HAP-1 (cell line): ENCODE measurements at regions not wholly inside any gene's neighbourhood (a gene's known extent, or its start where the extent isn't known, plus 50 kb on each side); places are given as distances from the start of the nearest gene placed in this dataset.

ENCODE experiments used
- DNase-seq, 2 experiments: peaks; one replicate each; pipeline ENCODE4 v3.0.0-alpha.2; 2016 to 2020; ENCODE audit warnings: low spot score in 2 of 2
- H3K27me3 ChIP-seq: fragments of 250-450 bp; sonication (Bioruptor Pico); 2 replicates; pipeline ENCODE4 v1.5.1; 2020; ENCODE audit warnings: low read depth, mild to moderate bottlenecking, moderate library complexity
- H3K36me3 ChIP-seq: fragments of 250-450 bp; sonication (Bioruptor Pico); replicated peaks from 2 replicates; pipeline ENCODE4 v1.5.1; 2020; ENCODE audit warnings: mild to moderate bottlenecking
- H3K4me1 ChIP-seq: fragments of 250-450 bp; sonication (Bioruptor Pico); 2 replicates; pipeline ENCODE4 v1.5.1; 2020; ENCODE audit warnings: mild to moderate bottlenecking
- H3K4me3 ChIP-seq: fragments of 250-450 bp; sonication (Bioruptor Pico); 2 replicates; pipeline ENCODE4 v1.5.1; 2020; ENCODE audit warnings: mild to moderate bottlenecking, moderate library complexity
- H3K9me3 ChIP-seq: fragments of 250-450 bp; sonication (Bioruptor Pico); 2 replicates; pipeline ENCODE4 v1.5.1; 2020; ENCODE audit warnings: mild to moderate bottlenecking, moderate library complexity
- in situ Hi-C: fragments of 300-500 bp; cut with MboI; formaldehyde crosslinking; loops from 3 replicates; pipeline ENCODE4 v1.14.3; 2020; ENCODE audit warnings: low sequenced_read_pairs, inconsistent platforms, mixed read lengths

DNA sequence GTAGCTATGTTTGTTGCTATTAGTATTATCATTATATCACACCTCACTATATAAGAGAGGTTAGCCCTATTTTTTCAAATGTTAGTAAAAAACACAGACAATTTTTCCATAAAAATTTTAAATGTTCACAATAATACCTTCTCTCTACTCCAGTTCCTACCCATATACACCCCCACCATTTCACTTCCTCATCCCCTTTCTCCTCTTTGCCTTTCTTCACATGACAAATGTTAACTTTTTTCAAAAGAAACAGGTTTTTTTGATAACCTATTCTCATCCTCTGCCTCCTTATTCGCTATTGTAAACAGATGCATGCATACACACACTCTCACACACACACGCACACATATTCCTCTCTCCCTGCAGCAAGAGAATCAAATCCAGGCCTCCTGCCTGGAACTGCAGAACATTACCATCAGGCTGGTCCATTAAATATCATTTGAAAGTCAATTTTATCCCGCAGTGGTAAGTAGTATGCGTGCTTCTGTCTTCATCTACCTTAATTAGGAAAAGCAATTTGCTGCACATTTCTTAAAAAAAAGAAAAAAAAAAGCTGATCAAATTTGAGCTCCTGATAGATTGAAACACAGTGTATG, 55.5 kb downstream of the MID1IP1 start:
- in situ Hi-C loops = no loop called here
- no peaks in the 10 kb centered on the region for H3K9me3 ChIP-seq
- no peaks in the 10 kb centered on the region for H3K4me1 ChIP-seq
- no peak overlapping the region for H3K4me3 ChIP-seq
- no peaks in the 10 kb centered on the region for H3K36me3 ChIP-seq
- no peak for DNase-seq
- H3K27me3 ChIP-seq = no peaks in the 10 kb centered on the region

DNA sequence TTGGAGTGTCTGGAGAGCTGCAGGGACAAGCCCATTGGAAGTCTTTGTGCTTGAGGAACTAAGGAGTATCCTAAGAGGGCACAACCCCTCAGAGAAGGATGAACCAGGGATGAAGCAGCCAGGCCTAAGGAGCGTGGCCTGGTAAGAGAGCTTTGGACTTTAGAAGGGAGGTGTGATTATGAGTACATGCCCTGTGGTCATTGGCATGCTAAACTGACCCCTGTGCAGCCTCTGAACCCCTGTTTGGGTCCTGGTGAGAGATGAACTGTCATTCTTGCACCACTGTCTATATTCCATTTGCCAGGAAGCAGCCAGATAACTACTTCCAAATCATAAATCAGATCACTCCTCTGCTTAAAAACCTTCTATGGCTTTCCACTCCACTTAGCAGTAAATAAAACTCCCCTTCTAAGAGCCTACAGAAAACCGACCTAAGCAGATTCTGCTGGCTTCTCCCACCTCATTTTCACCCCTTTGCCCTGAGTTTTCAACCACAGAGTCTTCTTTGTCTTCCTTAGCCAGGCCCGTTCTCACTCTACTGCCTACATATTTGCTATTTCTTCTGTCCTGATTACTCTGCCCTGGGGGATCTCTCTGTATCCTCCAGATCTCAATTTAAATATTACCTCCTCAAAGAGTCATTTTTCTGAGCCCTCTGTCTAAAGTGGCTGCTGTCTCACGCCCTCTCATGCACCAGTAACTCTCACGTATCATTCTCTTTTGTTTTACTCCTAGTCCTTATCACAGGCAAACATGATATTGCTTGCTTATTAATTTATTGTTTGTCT, 56.7 kb downstream of the MID1IP1 start:
- no peak for DNase-seq
- in situ Hi-C loops = no loop called here

DNA sequence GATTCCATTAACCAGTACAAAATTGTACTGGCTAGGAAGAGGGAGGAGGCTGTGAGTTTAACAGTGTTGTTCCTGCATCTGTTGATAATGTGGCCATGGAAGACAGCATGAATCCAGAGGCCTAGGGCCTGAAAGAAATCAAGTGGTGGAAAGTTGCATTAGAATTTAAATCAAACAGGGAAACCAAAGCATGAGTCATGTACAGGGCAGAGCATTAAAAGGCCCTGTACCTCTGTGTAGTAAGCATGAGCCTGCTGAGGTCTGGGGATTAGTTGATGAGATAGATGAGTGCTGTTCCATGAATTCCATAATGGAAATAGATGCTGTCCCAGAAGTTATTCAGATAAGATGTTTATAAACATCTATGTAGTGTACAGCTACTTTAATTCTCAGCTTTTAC, 58.3 kb downstream of the MID1IP1 start:
- no peaks in the 10 kb centered on the region for H3K36me3 ChIP-seq
- no peaks in the 10 kb centered on the region for H3K4me1 ChIP-seq
- no peak for DNase-seq
- in situ Hi-C loops = no loop called here
- no peak overlapping the region for H3K4me3 ChIP-seq
- no peaks in the 10 kb centered on the region for H3K9me3 ChIP-seq
- H3K27me3 ChIP-seq = no peaks in the 10 kb centered on the region

More for the DNA sequence above, 56.7 kb downstream of the MID1IP1 start:
- Histone ChIP-seq H3K4me3 (no peak overlapping the region), H3K27me3 (no peaks in the 10 kb centered on the region), H3K4me1 (no peaks in the 10 kb centered on the region), H3K9me3 (no peaks in the 10 kb centered on the region), H3K36me3 (no peaks in the 10 kb centered on the region)

DNA sequence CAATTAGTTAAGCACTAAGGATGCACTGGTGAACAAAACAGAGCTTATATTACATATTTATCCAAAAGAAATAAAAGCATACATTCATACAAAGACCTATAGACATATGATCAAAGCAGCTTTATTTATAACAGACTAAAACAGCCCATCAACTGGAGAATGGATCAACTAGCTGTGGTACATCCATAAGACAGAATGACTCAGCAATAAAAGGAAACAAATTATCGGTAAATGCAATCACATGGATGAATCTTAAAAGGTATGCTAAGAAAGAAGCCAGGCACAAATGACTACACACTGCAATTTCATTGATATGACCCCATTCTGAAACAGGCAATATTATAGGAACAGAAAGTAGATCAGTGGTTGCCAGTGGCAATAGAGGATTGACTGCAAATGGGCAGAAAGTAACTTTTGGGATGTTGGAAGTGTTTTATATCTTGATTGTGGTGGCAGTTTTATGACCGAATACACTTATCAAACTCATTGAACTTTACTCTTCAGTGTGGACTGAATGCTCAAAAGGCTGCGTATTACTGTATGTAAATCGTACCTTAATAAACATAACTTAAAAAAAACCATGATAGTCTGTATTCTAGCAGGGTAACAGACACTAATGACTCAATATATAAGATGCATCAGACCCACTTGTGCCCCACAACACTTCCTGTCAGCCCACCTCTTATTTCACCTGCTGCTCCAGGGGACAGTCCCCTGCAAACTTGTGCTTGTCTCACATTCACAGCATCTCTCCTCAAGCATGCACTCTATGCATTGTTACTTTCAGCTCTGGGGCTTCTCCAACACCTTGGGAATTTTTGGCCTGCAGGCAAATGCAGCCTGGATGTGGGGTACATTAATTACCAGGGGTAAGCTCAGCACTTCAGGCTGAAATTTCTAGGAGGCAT, 59.1 kb downstream of the MID1IP1 start:
- Histone ChIP-seq H3K36me3 (no peaks in the 10 kb centered on the region), H3K9me3 (no peaks in the 10 kb centered on the region), H3K27me3 (no peaks in the 10 kb centered on the region), H3K4me3 (no peak overlapping the region), H3K4me1 (no peaks in the 10 kb centered on the region)
- in situ Hi-C loops = no loop called here
- no peak for DNase-seq

DNA sequence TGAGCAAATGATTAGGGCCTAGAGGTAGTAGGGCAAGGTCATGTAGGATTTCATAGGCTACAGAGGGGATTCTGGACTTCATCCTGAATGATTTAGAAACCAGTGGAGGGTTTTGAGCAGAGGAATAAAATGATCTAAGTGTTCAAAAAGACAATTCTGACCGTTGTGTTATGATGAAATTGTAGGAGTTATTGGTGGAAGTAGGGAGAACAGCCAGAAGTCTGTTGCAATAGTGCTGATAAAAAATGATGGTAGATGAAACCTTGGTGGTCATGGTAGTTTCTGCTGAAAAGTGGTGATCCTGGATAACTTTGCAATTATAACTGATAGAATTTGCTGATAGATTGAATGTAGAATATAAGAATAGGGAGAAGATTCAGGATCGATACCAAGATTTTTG, 60.2 kb downstream of the MID1IP1 start:
- Histone ChIP-seq H3K27me3 (no peaks in the 10 kb centered on the region), H3K4me3 (no peak overlapping the region), H3K36me3 (no peaks in the 10 kb centered on the region), H3K9me3 (no peaks in the 10 kb centered on the region), H3K4me1 (no peaks in the 10 kb centered on the region)
- no peak for DNase-seq
- in situ Hi-C loops = no loop called here

DNA sequence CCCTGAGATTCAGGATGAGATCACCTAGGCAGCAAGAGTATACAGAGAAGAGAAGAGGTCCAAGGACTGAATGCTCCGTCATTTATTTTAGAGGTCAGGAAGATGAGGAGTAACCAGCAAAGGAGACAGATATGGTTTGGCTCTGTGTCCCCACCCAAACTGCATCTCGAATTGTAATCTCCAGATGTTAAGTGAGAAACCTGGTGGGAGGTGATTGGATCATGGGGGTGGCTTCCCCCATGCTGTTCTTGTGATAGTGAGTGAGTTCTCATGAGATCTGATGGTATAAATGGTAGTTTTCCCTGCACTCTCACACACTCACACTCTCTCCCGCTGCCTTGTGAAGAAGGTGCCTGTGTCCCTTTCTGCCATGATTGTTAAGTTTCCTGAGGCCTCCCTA, 60.8 kb downstream of the MID1IP1 start:
- no peaks in the 10 kb centered on the region for H3K27me3 ChIP-seq
- DNase-seq = no peak
- in situ Hi-C loops = no loop called here
- no peaks in the 10 kb centered on the region for H3K36me3 ChIP-seq
- no peak overlapping the region for H3K4me3 ChIP-seq
- no peaks in the 10 kb centered on the region for H3K9me3 ChIP-seq
- no peaks in the 10 kb centered on the region for H3K4me1 ChIP-seq

DNA sequence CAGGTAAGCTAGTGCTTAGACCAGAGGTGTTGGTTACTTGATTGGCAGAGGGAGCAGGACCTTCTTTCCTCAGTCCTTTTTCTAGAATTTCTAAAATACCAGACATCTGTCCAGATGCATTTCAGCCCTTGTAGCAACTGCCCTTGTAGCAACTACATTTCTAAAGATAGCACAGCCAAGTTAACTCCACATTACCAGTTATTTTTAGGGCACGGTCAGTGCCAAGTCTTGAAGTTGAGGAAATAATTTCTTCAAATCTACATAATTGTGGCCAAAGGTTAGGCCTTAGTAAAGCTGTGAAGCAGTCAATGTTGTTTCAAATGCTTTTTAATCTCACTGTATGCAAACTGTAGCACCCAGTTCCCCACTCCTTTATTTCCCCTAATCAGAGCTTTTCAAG, 62.9 kb downstream of the MID1IP1 start:
- DNase-seq = no peak
- Histone ChIP-seq H3K4me1 (no peaks in the 10 kb centered on the region), H3K36me3 (no peaks in the 10 kb centered on the region), H3K4me3 (no peak overlapping the region), H3K27me3 (no peaks in the 10 kb centered on the region), H3K9me3 (no peaks in the 10 kb centered on the region)
- in situ Hi-C loops = no loop called here

DNA sequence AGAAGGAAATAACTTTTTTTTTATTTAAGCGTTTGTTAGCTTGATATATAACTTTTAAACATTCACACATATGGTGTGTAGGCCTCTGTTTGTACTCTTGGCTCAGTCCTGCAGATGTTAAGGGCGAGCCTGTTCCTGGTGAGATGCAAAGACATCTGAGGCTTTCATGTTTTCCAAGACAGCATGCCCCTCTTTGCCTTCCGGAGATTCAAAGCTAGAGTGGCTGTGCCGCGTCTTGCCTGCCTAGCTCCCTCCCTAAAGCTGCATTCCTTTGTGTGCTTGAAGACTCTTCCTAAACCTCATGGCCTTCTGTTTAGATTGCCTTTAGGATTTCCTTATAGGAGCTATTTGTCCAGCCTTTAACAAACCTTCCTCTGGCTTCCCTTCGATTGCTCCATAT, 67.1 kb downstream of the MID1IP1 start:
- Histone ChIP-seq H3K4me3 (no peak overlapping the region), H3K27me3 (no peaks in the 10 kb centered on the region), H3K36me3 (no peaks in the 10 kb centered on the region), H3K4me1 (peaks cover 15% of the 10 kb centered on the region), H3K9me3 (no peaks in the 10 kb centered on the region)
- in situ Hi-C loops = no loop called here
- DNase-seq = no peak

DNA sequence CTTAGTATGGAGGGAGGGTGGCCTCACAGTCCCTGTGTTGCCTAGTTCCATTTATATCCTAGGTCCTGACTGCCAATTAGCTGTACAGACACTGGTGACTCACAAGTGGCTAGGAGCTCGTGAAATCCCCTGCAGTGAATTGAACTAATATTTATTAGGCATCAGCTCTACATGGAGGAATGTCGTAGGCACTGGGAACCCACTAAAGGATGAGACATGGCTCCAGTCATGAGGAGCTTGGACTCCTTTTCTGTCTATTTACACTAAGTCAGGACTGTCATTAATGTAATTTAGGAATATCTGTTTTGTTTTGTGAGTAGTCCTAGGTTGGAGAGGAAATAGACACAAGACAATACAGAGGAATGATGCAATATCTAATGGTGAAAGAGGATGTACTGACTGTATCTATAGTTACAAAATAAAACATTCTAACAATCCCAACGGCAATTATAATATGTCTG, 67.7 kb downstream of the MID1IP1 start:
- Histone ChIP-seq H3K4me1 (peaks cover 15% of the 10 kb centered on the region), H3K9me3 (no peaks in the 10 kb centered on the region), H3K27me3 (no peaks in the 10 kb centered on the region), H3K36me3 (no peaks in the 10 kb centered on the region), H3K4me3 (no peak overlapping the region)
- in situ Hi-C loops = no loop called here
- no peak for DNase-seq

DNA sequence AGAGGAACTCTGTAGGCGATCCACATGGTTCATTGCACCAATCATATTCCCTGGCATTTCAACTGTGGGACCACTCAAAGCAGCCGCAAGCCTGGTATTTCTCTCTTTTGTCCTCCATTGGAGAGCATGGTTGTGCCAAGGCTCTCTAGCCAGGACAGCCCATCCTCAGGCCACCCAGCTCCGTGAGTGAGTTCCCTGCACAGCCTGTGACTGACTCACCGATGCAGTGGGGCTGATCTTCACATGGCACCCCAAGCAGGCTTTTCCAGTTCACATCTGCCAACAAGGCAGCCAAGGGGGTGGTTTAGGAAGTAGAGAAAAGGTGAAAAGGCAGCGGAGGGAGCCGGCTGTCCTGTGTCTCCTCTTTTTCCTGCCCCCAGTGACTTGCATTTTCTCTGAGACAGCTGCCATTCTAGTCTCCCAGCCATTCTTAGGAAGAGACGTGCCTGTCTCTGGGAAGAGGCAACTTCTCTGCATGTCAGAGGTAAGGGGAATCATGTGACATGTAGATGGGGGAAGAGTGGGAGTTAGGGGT, 69.2 kb downstream of the MID1IP1 start:
- DNase-seq = no peak
- H3K27me3 ChIP-seq = no peaks in the 10 kb centered on the region
- peaks cover 15% of the 10 kb centered on the region for H3K4me1 ChIP-seq
- H3K36me3 ChIP-seq = no peaks in the 10 kb centered on the region
- H3K4me3 ChIP-seq = no peak overlapping the region
- in situ Hi-C loops = no loop called here
- no peaks in the 10 kb centered on the region for H3K9me3 ChIP-seq

DNA sequence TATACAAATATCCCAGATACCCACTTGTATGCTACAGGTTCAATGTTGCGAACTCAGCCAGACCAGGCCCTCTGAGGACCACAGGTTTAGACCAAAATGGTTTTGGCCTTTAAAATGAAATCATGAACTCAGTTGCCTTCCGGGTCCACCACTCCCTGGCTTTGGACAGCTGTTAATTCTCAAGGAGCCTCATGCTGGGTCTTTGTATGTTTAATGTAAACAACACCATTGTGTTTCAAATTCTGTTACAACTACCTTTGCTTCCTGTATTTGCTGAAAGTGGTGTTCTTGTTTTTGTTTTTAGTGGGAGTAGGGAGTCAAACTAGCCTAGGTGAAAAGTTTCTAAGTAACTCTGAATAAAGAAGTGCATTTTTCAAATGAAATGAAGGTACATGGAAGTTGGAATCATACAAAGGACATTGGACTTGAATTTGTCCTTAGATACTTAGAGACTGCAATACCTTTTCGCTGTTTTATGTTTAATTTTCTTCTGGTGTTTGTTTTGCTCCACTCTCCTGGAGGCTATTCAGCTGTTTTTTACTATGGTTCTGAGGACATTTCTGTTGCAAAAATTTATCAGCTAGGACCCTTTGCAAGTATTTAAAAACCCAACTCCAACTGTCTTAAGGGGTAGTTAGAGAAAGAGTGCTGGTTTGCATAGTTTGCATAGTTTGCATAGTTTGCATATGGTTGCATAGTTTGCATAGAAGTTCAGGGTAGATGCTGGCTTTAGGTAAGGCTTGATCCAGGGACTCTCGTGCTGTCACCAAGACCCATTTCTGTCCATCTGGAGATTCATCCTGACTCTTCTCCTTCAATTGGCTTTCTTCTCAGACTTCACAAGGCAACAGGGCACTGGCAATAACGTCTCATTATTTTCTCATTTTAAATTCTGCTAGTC, 70.1 kb downstream of the MID1IP1 start:
- in situ Hi-C loops = no loop called here
- H3K4me3 ChIP-seq = no peak overlapping the region
- H3K4me1 ChIP-seq = peaks cover 15% of the 10 kb centered on the region
- no peaks in the 10 kb centered on the region for H3K27me3 ChIP-seq
- no peaks in the 10 kb centered on the region for H3K9me3 ChIP-seq
- peak; percentile 44 to 72 for DNase-seq
- H3K36me3 ChIP-seq = no peaks in the 10 kb centered on the region

DNA sequence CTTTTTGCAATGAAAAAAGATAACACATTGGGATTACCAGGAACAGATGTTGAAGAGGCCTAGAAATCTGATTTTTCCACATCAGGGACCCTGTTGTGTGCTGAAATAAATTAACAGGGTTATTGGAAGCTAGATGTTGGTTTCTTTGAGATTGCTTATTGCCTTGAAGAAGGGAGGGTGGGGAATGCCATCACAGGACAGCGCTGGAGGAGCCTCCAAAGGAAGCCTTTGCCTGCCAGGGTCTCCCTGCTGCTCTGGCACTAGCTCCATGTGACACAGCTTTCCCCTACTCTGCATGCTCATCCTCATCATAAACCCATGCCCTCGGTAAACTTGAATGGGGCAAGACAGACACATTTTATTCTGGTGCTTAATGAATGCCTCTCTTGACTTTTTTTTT, 76.1 kb downstream of the MID1IP1 start:
- Histone ChIP-seq H3K36me3 (no peaks in the 10 kb centered on the region), H3K4me3 (no peak overlapping the region), H3K27me3 (no peaks in the 10 kb centered on the region), H3K4me1 (no peaks in the 10 kb centered on the region), H3K9me3 (no peaks in the 10 kb centered on the region)
- no peak for DNase-seq
- in situ Hi-C loops = no loop called here
